T-helper 2 cell treated with Interferon-gamma antibody and Interleukin-4, amounts not matched to agents 5 μg/mL and 100 μg/mL, for 36 hours (primary cell): ENCODE measurements at regions not wholly inside any gene's neighbourhood (a gene's known extent, or its start where the extent isn't known, plus 50 kb on each side); places are given as distances from the start of the nearest gene placed in this dataset.
"Not testable (repeated sequence)": the region's sequence is repeated elsewhere in the genome, so short reads cannot be mapped to it uniquely, and the experiment has no call there.

ENCODE experiments used
- DNase-seq: peaks from one replicate; pipeline ENCODE4 v3.0.0; 2021; ENCODE audit warnings: low spot score
- H3K27ac Mint-ChIP-seq: one replicate; pipeline ENCODE4 v1.8.0; 2021; ENCODE audit warnings: mild to moderate bottlenecking, mixed read lengths
- H3K27me3 Mint-ChIP-seq: one replicate; pipeline ENCODE4 v1.8.0; 2021; ENCODE audit warnings: low read depth, mixed read lengths
- H3K36me3 Mint-ChIP-seq: one replicate; pipeline ENCODE4 v1.8.0; 2021; ENCODE audit warnings: low read depth, mixed read lengths
- H3K4me1 Mint-ChIP-seq: one replicate; pipeline ENCODE4 v1.8.0; 2021; ENCODE audit warnings: low read depth, mixed read lengths
- H3K4me3 Mint-ChIP-seq: one replicate; pipeline ENCODE4 v1.8.0; 2022; ENCODE audit warnings: mild to moderate bottlenecking, moderate library complexity, mixed read lengths
- H3K9me3 Mint-ChIP-seq: one replicate; pipeline ENCODE4 v1.8.0; 2021; ENCODE audit warnings: mixed read lengths

DNA sequence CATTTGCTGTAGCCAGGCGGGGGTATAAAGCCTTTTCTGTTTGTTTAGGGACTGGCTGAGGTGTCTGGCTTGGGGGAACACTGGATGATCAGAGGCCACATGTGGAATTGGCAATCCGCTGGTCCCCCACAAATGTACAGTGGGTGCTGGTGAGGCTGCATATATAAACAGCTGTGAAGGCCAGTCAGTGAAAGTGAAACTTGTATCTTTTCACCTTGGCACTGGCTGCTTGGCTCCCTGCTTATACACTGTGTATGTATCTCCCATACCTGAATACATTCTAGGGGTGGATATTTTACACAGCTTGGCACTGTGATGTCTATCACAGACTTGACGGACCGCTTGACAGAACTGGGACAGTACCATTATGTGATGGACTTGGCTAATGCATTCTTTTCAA lies 246.8 kb upstream of the AVPR1A start:
- no peaks in the 10 kb centered on the region for H3K36me3 Mint-ChIP-seq
- DNase-seq: no peak
- H3K4me3 Mint-ChIP-seq: no peak overlapping the region
- H3K4me1 Mint-ChIP-seq: no peaks in the 10 kb centered on the region
- H3K27ac Mint-ChIP-seq: no peak overlapping the region
- no peaks in the 10 kb centered on the region for H3K27me3 Mint-ChIP-seq
- no peaks in the 10 kb centered on the region for H3K9me3 Mint-ChIP-seq

DNA sequence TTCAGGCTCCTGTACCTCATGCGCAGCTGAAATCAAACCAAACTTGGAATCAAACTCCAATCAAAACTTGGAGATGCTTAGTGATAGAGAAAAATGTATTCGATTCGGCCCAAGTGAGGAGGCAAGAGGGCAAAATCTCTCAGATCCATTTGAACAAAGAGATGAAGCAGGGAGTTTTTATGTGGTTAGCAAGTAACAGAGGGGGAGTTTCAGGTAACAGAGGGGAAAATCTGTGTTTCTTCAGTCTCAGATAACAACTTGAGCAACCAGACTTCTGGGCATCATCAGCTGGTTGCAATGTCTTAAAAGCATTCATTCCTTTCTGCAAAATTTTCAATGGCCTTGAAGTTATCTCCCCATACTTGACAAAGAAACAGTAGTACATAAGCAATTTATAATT lies 245.1 kb upstream of the AVPR1A start:
- Mint-ChIP-seq H3K4me1 (no peaks in the 10 kb centered on the region), H3K9me3 (no peaks in the 10 kb centered on the region), H3K4me3 (no peak overlapping the region), H3K36me3 (no peaks in the 10 kb centered on the region), H3K27ac (no peak overlapping the region), H3K27me3 (no peaks in the 10 kb centered on the region)
- no peak for DNase-seq

DNA sequence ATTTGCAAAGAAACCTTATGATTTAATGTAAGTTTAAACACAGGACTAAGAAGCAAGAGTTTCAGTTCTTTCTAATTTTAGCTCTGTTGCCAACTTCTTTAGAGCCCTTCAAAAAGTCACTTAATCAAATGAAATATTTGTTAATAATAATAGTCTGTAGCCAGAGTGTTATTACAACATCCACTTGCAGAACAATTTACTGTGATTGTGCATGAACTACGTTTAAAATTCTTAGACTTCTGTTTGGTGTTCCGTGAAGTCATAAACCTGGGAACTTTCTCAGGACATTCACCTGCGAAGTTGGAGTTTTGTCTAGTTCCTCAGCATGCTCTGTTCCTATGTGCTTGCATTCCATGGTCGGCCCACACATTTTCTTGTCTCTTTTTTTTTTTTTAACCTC lies 244.0 kb upstream of the AVPR1A start:
- Mint-ChIP-seq H3K27me3 (no peaks in the 10 kb centered on the region), H3K27ac (no peak overlapping the region), H3K4me3 (no peak overlapping the region), H3K9me3 (no peaks in the 10 kb centered on the region), H3K4me1 (no peaks in the 10 kb centered on the region), H3K36me3 (no peaks in the 10 kb centered on the region)
- no peak for DNase-seq

DNA sequence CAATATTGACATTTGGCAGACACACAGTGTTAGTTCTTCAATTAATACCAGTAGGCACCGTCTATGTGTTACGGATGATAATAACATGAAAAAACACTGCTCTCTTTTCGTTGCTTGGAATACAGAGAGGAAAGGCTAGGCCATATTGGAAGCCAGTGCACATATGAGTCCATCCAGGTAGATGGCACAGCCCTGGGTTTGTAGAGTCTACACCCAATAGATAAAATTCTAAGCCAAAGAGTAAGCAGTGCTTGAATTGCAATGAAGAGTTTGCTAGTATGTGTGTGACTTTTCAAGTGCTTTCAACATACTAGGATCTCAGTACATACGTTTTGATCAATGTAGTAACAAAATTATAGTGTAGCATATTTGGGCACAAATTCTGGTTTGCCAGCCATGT lies 243.3 kb upstream of the AVPR1A start:
- Mint-ChIP-seq H3K27ac (no peak overlapping the region), H3K4me1 (no peaks in the 10 kb centered on the region), H3K4me3 (no peak overlapping the region), H3K27me3 (no peaks in the 10 kb centered on the region), H3K9me3 (no peaks in the 10 kb centered on the region), H3K36me3 (no peaks in the 10 kb centered on the region)
- no peak for DNase-seq

DNA sequence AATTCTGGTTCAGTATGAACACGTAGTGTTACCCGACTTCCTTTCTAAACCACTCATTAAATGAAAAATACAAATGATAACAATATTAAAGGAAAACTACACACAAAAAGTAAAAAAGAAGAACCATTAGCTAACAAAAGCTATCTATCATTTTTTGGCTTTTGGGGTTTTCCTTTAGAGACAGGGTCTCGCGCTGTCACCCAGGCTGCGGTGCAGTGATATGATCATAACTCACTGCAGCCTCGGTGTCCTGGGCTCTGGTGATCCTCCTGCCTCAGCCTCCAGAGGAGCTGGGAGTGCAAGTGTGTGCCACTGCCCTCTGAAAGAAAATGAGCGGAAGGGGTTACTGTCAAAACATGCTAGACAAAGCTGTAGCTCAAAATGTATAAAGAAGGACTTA lies 238.2 kb upstream of the AVPR1A start:
- no peaks in the 10 kb centered on the region for H3K27me3 Mint-ChIP-seq
- H3K9me3 Mint-ChIP-seq: no peaks in the 10 kb centered on the region
- H3K4me1 Mint-ChIP-seq: no peaks in the 10 kb centered on the region
- H3K4me3 Mint-ChIP-seq: no peak overlapping the region
- no peak overlapping the region for H3K27ac Mint-ChIP-seq
- DNase-seq: no peak
- no peaks in the 10 kb centered on the region for H3K36me3 Mint-ChIP-seq

DNA sequence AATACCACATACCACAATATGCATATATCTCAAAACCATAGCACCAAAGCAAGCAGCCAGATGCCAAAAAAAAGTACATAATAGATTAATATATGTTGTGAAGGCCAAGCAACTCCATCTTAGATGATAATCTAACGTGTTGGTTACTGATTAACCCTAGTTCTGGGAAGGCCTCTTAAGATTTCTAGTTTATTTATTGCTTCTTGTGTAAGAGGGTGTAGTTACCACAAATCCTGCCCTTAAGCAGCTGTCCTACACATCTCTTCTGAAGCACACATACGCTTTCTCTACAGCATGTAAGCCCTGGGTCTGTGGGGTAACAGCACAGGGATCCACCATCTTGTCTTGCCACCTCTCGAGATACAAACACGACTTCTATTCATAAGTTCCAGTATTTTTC lies 236.8 kb upstream of the AVPR1A start:
- Mint-ChIP-seq H3K4me1 (no peaks in the 10 kb centered on the region), H3K27ac (no peak overlapping the region), H3K4me3 (no peak overlapping the region), H3K27me3 (no peaks in the 10 kb centered on the region), H3K36me3 (no peaks in the 10 kb centered on the region), H3K9me3 (no peaks in the 10 kb centered on the region)
- no peak for DNase-seq

DNA sequence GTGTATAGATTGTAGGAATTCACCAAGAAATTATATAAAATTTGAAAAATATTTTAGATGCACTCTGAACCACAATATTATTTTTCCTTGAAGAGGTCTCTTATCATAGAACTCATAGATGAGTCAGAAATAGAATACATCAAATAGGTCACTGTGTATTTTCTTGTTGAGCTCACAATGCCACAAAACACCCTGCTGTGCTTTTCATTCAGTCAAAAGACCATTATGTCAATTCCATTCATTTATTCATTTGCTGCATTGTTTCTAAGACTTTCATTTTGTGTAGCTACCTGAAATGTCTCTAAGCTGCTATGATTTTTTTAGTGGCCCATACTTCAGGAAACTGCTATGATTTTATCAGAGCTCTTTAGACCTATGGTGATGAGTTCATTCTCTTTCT lies 231.9 kb upstream of the AVPR1A start:
- Mint-ChIP-seq H3K27ac (no peak overlapping the region), H3K9me3 (no peaks in the 10 kb centered on the region), H3K4me3 (no peak overlapping the region), H3K36me3 (no peaks in the 10 kb centered on the region), H3K27me3 (no peaks in the 10 kb centered on the region), H3K4me1 (no peaks in the 10 kb centered on the region)
- DNase-seq: no peak

DNA sequence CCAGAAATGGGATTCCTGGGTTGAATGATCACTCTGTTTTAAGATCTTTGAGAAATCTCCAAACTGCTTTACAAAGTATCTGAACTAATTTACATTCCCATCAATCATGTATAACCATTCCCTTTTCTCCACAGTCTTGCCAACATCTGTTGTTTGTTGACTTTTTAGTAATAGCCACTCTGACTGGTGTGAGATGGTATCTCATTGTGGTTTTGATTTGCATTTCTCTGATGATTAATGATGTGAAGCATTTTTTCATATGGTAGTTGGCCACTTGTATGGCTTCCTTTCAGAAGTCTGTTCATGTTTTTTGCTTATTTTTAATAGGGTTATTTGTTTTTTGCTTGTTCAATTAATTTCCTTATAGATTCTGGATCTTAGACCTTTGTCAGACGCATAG lies 211.8 kb upstream of the AVPR1A start:
- Mint-ChIP-seq H3K27me3 (no peaks in the 10 kb centered on the region), H3K4me1 (no peaks in the 10 kb centered on the region), H3K9me3 (peaks cover 14% of the 10 kb centered on the region), H3K36me3 (no peaks in the 10 kb centered on the region), H3K27ac (no peak overlapping the region), H3K4me3 (no peak overlapping the region)
- no peak for DNase-seq

DNA sequence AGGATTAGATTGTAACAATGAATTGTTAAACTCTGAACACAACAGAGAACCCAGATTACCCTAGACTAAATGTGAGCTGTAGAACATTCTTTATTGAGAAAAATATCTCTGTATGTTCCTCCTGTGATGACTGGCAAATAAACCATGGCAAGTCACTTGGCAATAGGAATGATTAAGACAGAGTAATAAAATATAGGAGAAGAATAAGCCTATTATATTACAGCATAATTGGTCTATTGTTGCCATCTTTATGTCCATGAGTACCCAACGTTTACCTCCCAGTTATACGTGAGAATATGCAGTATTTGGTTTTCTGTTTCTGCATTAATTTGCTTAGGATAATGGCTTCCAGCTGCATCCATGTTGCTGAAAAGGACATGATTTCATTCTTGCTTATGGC lies 211.2 kb upstream of the AVPR1A start:
- Mint-ChIP-seq H3K4me3 (no peak overlapping the region), H3K27ac (no peak overlapping the region), H3K4me1 (no peaks in the 10 kb centered on the region), H3K27me3 (no peaks in the 10 kb centered on the region), H3K9me3 (peaks cover 10% of the 10 kb centered on the region), H3K36me3 (no peaks in the 10 kb centered on the region)
- no peak for DNase-seq

DNA sequence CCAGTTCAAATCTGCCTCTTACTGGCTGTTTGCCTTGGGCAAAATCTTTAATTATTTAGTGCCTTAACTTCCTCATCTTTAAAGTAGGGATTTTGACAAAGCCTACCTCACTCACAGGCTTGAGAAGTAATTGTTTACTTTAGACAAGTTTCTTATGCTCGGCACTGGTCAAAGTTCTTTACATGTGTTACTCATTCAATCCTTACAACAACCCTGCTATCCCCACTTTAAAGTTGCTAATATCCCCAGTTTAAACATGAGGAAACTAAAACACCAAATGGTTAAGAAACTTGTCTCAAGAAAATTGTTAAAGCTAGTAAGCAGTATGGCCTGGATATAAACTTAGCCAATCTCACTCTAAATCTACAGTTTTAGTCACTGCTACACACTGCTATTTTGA lies 204.0 kb upstream of the AVPR1A start:
- no peak overlapping the region for H3K27ac Mint-ChIP-seq
- no peak for DNase-seq
- no peaks in the 10 kb centered on the region for H3K36me3 Mint-ChIP-seq
- H3K4me3 Mint-ChIP-seq: no peak overlapping the region
- no peaks in the 10 kb centered on the region for H3K4me1 Mint-ChIP-seq
- no peaks in the 10 kb centered on the region for H3K9me3 Mint-ChIP-seq
- no peaks in the 10 kb centered on the region for H3K27me3 Mint-ChIP-seq

DNA sequence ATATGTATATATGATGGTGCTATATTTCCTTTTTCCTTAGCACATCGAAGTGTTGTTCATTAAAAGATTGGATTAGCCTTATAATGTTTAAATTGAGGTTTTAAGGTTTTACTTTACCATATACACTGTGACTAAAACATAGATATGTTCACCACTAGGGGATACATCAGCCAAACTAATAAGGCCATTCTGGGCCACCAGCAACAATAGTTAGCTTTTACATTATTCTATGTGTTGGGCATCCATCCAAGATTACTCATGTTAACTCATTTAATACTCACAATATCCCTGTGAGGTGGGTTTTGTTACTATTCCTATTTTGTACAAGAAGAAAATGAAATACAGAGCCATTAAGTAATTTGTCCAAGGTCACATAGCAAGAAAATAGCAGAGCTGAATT lies 202.6 kb upstream of the AVPR1A start:
- no peak for DNase-seq

DNA sequence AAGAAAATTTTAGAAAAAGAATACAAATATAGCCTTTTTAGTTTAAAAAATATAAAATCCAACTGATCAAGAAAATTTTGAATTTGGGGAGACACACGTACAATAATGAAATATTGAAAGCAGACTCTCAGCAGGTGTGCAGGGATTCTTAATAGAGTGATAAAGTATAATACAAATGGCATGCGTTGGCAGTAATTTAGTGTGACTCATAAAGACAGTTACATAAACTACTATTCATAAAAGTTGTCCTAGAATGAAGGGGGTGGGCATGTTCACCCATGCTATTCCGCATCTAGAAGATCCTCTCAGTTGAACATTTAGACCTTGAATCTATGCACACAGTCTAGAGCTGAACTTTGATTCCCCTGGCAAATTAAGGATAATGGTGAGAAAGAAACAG lies 200.4 kb upstream of the AVPR1A start:
- DNase-seq: no peak
- Mint-ChIP-seq H3K9me3 (no peaks in the 10 kb centered on the region), H3K27me3 (no peaks in the 10 kb centered on the region), H3K36me3 (no peaks in the 10 kb centered on the region), H3K4me3 (no peak overlapping the region), H3K4me1 (no peaks in the 10 kb centered on the region), H3K27ac (no peak overlapping the region)

More for the DNA sequence above, 202.6 kb upstream of the AVPR1A start:
- Mint-ChIP-seq H3K36me3 (no peaks in the 10 kb centered on the region), H3K27ac (no peak overlapping the region), H3K4me3 (no peak overlapping the region), H3K27me3 (no peaks in the 10 kb centered on the region), H3K9me3 (no peaks in the 10 kb centered on the region), H3K4me1 (no peaks in the 10 kb centered on the region)

DNA sequence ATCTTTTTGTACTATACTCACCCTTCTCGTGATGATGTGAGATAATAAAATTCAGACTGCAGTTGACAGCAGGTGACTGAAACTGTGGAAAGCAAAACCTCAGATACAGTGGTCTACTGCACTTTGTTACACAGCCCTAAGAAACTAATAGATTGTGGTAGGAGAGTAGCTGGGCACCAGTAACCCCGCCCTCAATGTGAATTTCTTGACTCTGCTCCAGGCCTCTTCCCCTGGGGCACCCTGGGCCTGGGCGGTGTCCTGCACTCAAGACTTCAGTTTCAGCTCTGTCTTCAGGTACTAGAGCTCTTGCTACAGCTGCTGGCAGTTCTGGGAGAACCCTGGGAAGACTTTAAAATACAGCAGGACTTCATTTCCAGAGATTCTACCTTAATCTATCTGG lies 197.6 kb upstream of the AVPR1A start:
- H3K36me3 Mint-ChIP-seq: no peaks in the 10 kb centered on the region

DNA sequence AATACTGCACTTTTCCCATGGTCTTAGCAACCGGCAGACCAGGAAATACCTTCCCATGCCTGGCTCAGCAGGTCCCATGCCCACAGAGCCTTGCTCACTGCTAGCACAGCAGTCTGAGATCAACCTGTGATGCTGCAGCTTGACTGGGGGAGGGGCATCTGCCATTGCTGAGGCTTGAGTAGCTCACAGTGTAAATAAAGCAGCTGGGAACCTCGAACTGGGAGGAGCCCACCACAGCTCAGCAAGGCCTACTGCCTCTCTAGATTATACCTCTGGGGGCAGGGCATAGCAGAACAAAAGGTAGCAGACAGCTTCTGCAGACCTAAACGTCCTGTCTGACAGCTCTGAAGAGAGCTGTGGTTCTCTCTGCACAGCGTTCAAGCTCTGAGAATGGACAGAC lies 186.2 kb upstream of the AVPR1A start:
- DNase-seq, H3K27ac Mint-ChIP-seq, H3K27me3 Mint-ChIP-seq, H3K36me3 Mint-ChIP-seq, H3K9me3 Mint-ChIP-seq, H3K4me3 Mint-ChIP-seq, H3K4me1 Mint-ChIP-seq: not testable (repeated sequence)

More for the DNA sequence above, 197.6 kb upstream of the AVPR1A start:
- Mint-ChIP-seq H3K4me3 (no peak overlapping the region), H3K27me3 (no peaks in the 10 kb centered on the region), H3K27ac (no peak overlapping the region), H3K9me3 (no peaks in the 10 kb centered on the region), H3K4me1 (no peaks in the 10 kb centered on the region)
- DNase-seq: no peak

DNA sequence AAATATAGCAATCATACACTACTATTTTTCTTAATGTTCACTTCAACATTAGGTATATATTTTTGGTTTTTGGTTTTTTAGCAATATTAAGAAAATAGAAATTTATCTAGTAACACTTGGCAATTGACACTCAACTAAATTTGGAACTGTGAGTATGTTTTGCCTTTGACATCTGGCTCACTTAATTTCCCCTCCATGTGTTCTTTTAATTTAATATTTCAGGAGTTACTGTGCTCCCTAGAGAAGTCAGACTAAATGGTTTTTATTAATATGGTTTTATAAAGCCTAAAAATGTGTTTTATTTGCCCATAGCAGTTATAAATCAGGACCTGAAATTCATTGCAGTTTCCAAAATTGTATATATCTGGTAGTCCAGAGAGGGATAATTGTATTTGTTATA lies 175.3 kb upstream of the AVPR1A start:
- Mint-ChIP-seq H3K9me3 (no peaks in the 10 kb centered on the region), H3K36me3 (no peaks in the 10 kb centered on the region), H3K4me3 (no peak overlapping the region), H3K4me1 (no peaks in the 10 kb centered on the region), H3K27me3 (no peaks in the 10 kb centered on the region), H3K27ac (no peak overlapping the region)
- DNase-seq: no peak

DNA sequence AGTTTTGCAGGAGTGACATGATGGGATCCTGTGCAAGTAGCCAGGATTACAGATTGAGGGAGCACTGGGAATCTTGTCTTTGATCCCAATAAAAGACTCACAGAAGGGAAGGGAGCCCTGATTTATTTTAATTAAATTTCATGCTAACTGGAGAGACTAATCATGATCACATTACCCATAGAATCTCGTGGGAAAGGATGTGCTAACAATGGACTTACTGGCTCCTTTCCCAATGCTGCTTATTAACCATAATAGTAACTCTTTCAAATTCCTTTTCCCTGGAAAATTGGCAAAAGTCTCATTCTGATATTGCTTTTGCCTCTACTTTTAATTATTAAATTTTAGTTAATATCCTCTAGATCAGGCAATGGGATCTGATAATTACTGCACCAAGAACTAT lies 174.8 kb upstream of the AVPR1A start:
- DNase-seq: no peak
- no peaks in the 10 kb centered on the region for H3K36me3 Mint-ChIP-seq
- H3K27me3 Mint-ChIP-seq: no peaks in the 10 kb centered on the region
- no peak overlapping the region for H3K4me3 Mint-ChIP-seq
- H3K27ac Mint-ChIP-seq: no peak overlapping the region
- H3K4me1 Mint-ChIP-seq: no peaks in the 10 kb centered on the region
- no peaks in the 10 kb centered on the region for H3K9me3 Mint-ChIP-seq
